BE2C (cell line): ENCODE measurements at regions not wholly inside any gene's neighbourhood (a gene's known extent, or its start where the extent isn't known, plus 50 kb on each side); places are given as distances from the start of the nearest gene placed in this dataset.

ENCODE experiments used
- DNase-seq: peaks from one replicate; pipeline ENCODE4 v3.0.0-alpha.2; 2020
- H3K27me3 ChIP-seq: fragments of 250-450 bp; sonication (Bioruptor Pico); 2 replicates; pipeline ENCODE4 v1.5.1; 2020; ENCODE audit warnings: mild to moderate bottlenecking
- H3K36me3 ChIP-seq: fragments of 250-450 bp; sonication (Bioruptor Pico); 2 replicates; pipeline ENCODE4 v1.5.1; 2020; ENCODE audit warnings: mild to moderate bottlenecking
- H3K4me1 ChIP-seq: fragments of 250-450 bp; sonication (Bioruptor Pico); 2 replicates; pipeline ENCODE4 v1.5.1; 2020
- H3K4me3 ChIP-seq: 2 replicates; pipeline ENCODE4 v1.5.1; 2011; ENCODE audit warnings: low read depth, low read length
- H3K9me3 ChIP-seq: fragments of 250-450 bp; sonication (Bioruptor Pico); 2 replicates; pipeline ENCODE4 v1.5.1; 2020
- CTCF ChIP-seq: IDR thresholded peaks from 2 replicates; pipeline ENCODE4 v1.5.1; 2012; ENCODE audit warnings: mild to moderate bottlenecking, low read depth, low read length

GRCh38 chr2:226680719-226681118 is 118.9 kb downstream of the IRS1 start:
- Histone ChIP-seq H3K4me3 (no peak overlapping the region), H3K27me3 (no peaks in the 10 kb centered on the region), H3K36me3 (no peaks in the 10 kb centered on the region), H3K4me1 (no peaks in the 10 kb centered on the region), H3K9me3 (no peaks in the 10 kb centered on the region)
- DNase-seq = no peak
- TF ChIP-seq CTCF = no peak

- TF ChIP-seq CTCF = no peak
- Histone ChIP-seq H3K4me1 (no peaks in the 10 kb centered on the region), H3K27me3 (no peaks in the 10 kb centered on the region), H3K9me3 (no peaks in the 10 kb centered on the region), H3K36me3 (no peaks in the 10 kb centered on the region), H3K4me3 (no peak overlapping the region)
- DNase-seq = no peak
These were observed 120.1 kb downstream of the IRS1 start for GRCh38 chr2:226679389-226680065.

- DNase-seq = peak; percentile 34
- no peak for TF ChIP-seq CTCF
- Histone ChIP-seq H3K27me3 (no peaks in the 10 kb centered on the region), H3K4me1 (no peaks in the 10 kb centered on the region), H3K9me3 (no peaks in the 10 kb centered on the region), H3K4me3 (no peak overlapping the region), H3K36me3 (no peaks in the 10 kb centered on the region)
These were observed 121.2 kb downstream of the IRS1 start for GRCh38 chr2:226678422-226678821.

- Histone ChIP-seq H3K9me3 (no peaks in the 10 kb centered on the region), H3K4me1 (no peaks in the 10 kb centered on the region), H3K4me3 (no peak overlapping the region), H3K27me3 (no peaks in the 10 kb centered on the region), H3K36me3 (no peaks in the 10 kb centered on the region)
- DNase-seq = no peak
- no peak for TF ChIP-seq CTCF
These were observed 122.5 kb downstream of the IRS1 start for GRCh38 chr2:226677080-226677479.

GRCh38 chr2:226676618-226677017 is 123.0 kb downstream of the IRS1 start:
- Histone ChIP-seq H3K4me1 (no peaks in the 10 kb centered on the region), H3K9me3 (no peaks in the 10 kb centered on the region), H3K4me3 (no peak overlapping the region), H3K36me3 (no peaks in the 10 kb centered on the region), H3K27me3 (no peaks in the 10 kb centered on the region)
- DNase-seq = no peak
- no peak for TF ChIP-seq CTCF

GRCh38 chr2:226674123-226674522 is 125.5 kb downstream of the IRS1 start:
- no peaks in the 10 kb centered on the region; the same call in 1 of the 2 replicates for H3K27me3 ChIP-seq

More at GRCh38 chr2:226674123-226674522, 125.5 kb downstream of the IRS1 start:
- Histone ChIP-seq H3K4me3 (no peak overlapping the region), H3K9me3 (no peaks in the 10 kb centered on the region), H3K36me3 (no peaks in the 10 kb centered on the region), H3K4me1 (no peaks in the 10 kb centered on the region)
- TF ChIP-seq CTCF = no peak
- DNase-seq = no peak
